Brain microvascular endothelial cell (primary cell): ENCODE measurements at regions not wholly inside any gene's neighbourhood (a gene's known extent, or its start where the extent isn't known, plus 50 kb on each side); places are given as distances from the start of the nearest gene placed in this dataset.
"Not testable (repeated sequence)": the region's sequence is repeated elsewhere in the genome, so short reads cannot be mapped to it uniquely, and the experiment has no call there.

ENCODE experiments used
- DNase-seq: peaks from one replicate; pipeline ENCODE4 v3.0.0-alpha.2; 2020
- H3K27ac ChIP-seq: fragments of 250-450 bp; sonication (Bioruptor Pico); 2 replicates; pipeline ENCODE4 v1.5.1; 2020; ENCODE audit warnings: mild to moderate bottlenecking, moderate library complexity
- H3K27me3 ChIP-seq: fragments of 250-450 bp; sonication (Bioruptor Pico); replicated peaks from 2 replicates; pipeline ENCODE4 v1.5.1; 2020; ENCODE audit warnings: mild to moderate bottlenecking
- H3K36me3 ChIP-seq: fragments of 250-450 bp; sonication (Bioruptor Pico); replicated peaks from 2 replicates; pipeline ENCODE4 v1.5.1; 2020; ENCODE audit warnings: mild to moderate bottlenecking
- H3K4me3 ChIP-seq: 2 replicates; pipeline ENCODE4 v1.5.1; 2011; ENCODE audit warnings: low read depth, mild to moderate bottlenecking, control low read depth, low read length, moderate library complexity
- in situ Hi-C: cut with HindIII; loops from 2 replicates; pipeline ENCODE4 v1.10.0; 2017; ENCODE audit warnings: low sequenced_read_pairs, low pct_ligation_motif_present
- TF ChIP-seq, protein P1 (sequence below): IDR thresholded peaks from 2 replicates; pipeline ENCODE4 v1.5.1; 2011; ENCODE audit warnings: low read depth, mild to moderate bottlenecking, moderate library complexity, low read length, control low read depth, inconsistent platforms; ENCODE audit errors: missing control alignments

DNA sequence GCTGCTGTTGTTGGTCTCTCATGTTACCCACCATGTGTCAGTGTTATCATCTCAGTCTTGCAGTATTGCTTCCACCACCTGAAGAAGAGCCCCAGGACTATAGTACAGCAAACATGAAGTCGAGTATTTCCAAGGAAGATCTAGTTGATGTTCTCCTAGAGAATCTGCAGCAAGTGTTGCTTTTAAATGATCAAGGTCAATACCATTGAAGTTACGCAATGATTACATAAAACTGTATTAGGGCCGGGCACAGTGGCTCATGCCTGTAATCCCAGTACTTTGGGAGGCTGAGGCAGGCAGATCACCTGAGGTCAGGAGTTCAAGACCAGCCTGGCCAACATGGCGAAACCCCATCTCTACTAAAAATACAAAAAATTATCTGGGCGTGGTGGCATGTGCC, 173.9 kb downstream of the TJP1 start:
- H3K27me3 ChIP-seq, H3K4me3 ChIP-seq, in situ Hi-C loops, H3K27ac ChIP-seq, H3K36me3 ChIP-seq, DNase-seq: not testable (repeated sequence)

DNA sequence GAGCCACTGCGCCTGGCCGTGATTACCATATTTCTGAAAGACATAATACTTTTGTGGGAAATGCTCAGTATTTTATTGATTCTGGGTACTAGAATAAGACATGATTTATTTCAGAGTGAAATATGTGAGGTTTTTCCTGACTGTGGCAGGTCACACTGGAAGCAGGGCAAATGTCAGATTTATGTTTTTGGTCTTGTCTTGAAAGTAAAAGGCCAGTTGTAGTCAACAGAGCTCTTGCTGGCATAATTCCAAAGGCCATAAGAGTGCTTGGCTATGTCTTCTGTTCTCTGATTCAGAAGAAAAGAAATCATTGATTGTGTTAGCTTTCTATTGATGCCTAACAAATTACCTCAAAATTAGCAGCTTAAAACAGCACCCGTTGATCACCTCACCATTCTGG, 176.4 kb downstream of the TJP1 start:
- no peaks in the 10 kb centered on the region for H3K36me3 ChIP-seq
- H3K4me3 ChIP-seq, result no peak overlapping the region
- no peak overlapping the region for H3K27ac ChIP-seq
- TF ChIP-seq, protein P1, sequence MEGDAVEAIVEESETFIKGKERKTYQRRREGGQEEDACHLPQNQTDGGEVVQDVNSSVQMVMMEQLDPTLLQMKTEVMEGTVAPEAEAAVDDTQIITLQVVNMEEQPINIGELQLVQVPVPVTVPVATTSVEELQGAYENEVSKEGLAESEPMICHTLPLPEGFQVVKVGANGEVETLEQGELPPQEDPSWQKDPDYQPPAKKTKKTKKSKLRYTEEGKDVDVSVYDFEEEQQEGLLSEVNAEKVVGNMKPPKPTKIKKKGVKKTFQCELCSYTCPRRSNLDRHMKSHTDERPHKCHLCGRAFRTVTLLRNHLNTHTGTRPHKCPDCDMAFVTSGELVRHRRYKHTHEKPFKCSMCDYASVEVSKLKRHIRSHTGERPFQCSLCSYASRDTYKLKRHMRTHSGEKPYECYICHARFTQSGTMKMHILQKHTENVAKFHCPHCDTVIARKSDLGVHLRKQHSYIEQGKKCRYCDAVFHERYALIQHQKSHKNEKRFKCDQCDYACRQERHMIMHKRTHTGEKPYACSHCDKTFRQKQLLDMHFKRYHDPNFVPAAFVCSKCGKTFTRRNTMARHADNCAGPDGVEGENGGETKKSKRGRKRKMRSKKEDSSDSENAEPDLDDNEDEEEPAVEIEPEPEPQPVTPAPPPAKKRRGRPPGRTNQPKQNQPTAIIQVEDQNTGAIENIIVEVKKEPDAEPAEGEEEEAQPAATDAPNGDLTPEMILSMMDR, result no peak
- DNase-seq, result no peak
- H3K27me3 ChIP-seq, result no peaks in the 10 kb centered on the region
- in situ Hi-C loops, result no loop called here

DNA sequence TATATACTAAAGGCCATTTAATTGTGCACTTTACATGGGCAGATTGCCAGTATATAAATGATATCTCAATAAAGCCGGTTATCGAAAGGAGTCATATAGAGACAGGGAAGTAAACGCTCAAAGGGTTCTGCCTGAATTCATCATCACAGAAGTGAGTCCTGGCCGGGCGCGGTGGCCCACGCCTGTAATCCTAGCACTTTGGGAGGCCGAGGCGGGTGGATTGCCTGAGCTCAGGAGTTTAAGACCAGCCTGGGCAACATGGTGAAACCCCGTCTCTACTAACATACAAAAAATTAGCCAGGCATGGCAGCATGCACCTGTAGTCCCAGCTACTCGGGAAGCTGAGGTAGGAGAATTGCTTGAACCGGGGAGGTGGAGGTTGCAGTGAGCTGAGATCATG, 177.9 kb downstream of the TJP1 start:
- in situ Hi-C loops, DNase-seq, H3K27ac ChIP-seq, H3K4me3 ChIP-seq, H3K27me3 ChIP-seq, H3K36me3 ChIP-seq: not testable (repeated sequence)

DNA sequence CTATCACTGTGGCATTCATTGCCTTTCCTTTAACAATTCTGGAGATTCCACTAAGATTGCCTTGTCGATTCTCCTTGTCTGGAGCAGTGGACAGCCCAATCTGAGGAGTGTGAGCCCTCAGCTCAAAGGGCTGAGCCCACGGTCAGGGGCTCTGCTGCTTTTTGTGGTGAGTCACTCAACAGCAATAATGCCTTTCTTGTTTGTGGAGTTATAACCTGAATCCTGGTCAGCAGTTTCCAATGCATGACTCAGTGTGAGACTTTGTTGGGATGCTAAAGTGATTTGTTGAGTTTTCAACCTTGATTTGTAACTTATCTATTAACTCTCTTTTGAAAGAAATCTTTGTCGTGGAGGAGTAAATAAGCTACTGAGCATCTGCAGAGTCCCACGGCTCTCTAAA, 183.5 kb downstream of the TJP1 start:
- TF ChIP-seq, protein P1, result no peak
- Histone ChIP-seq H3K27me3 (no peaks in the 10 kb centered on the region), H3K27ac (no peak overlapping the region), H3K4me3 (no peak overlapping the region), H3K36me3 (no peaks in the 10 kb centered on the region)
- in situ Hi-C loops, result no loop called here
- peak; percentile 12 for DNase-seq

GRCh38 chr15:29638011-29638410, 184.3 kb downstream of the TJP1 start:
- TF ChIP-seq, protein P1, result no peak
- H3K27ac ChIP-seq, result no peak overlapping the region
- no peaks in the 10 kb centered on the region for H3K27me3 ChIP-seq
- DNase-seq, result no peak
- H3K4me3 ChIP-seq, result no peak overlapping the region
- H3K36me3 ChIP-seq, result no peaks in the 10 kb centered on the region
- in situ Hi-C loops, result no loop called here

- TF ChIP-seq, protein P1, result no peak
- Histone ChIP-seq H3K27me3 (no peaks in the 10 kb centered on the region), H3K36me3 (no peaks in the 10 kb centered on the region), H3K27ac (no peak overlapping the region), H3K4me3 (no peak overlapping the region)
- DNase-seq, result no peak
- in situ Hi-C loops, result no loop called here
Observed at GRCh38 chr15:29637555-29637954, 184.7 kb downstream of the TJP1 start.

GRCh38 chr15:29636921-29637320, 185.3 kb downstream of the TJP1 start:
- H3K27me3 ChIP-seq, result no peaks in the 10 kb centered on the region
- in situ Hi-C loops, result no loop called here
- no peak for DNase-seq

More at GRCh38 chr15:29636921-29637320, 185.3 kb downstream of the TJP1 start:
- TF ChIP-seq, protein P1, result no peak
- no peak overlapping the region for H3K4me3 ChIP-seq
- no peak overlapping the region for H3K27ac ChIP-seq
- no peaks in the 10 kb centered on the region for H3K36me3 ChIP-seq
